HEK293 (cell line): ENCODE measurements at regions not wholly inside any gene's neighbourhood (a gene's known extent, or its start where the extent isn't known, plus 50 kb on each side); places are given as distances from the start of the nearest gene placed in this dataset.

ENCODE experiments used
- CTCF ChIA-PET: fragments of 350-600 bp; formaldehyde crosslinking; extraction: SDS; loops from one replicate; lab custom pipeline; 2021; ENCODE audit warnings: antibody characterized with exemption; lab: Yijun Ruan, JAX
- POLR2A ChIA-PET: fragments of 300-600 bp; formaldehyde crosslinking; extraction: SDS; loops from one replicate; lab custom pipeline; 2020; ENCODE audit warnings: antibody characterized with exemption, inconsistent platforms; lab: Yijun Ruan, JAX
- H3K27ac ChIP-seq: fragments of 200-500 bp; sonication (Bioruptor generic); 2 replicates; pipeline ENCODE4 v1.5.1; 2014; ENCODE audit warnings: low read depth, low read length, control low read depth, inconsistent platforms; ENCODE audit errors: extremely low read depth
- H3K36me3 ChIP-seq, 2 experiments: fragments of 200-500 bp in 1 of 2; sonication (Bioruptor generic) in 1 of 2; 1 replicate in 1 of 2; 2 replicates in 1 of 2; pipeline ENCODE4 v1.5.1; 2014 to 2017; ENCODE audit warnings: inconsistent platforms in 2 of 2, low read length in 2 of 2; ENCODE audit not compliant: control insufficient read depth in 2 of 2, insufficient read depth in 1 of 2
- H3K4me1 ChIP-seq: fragments of 200-500 bp; sonication (Bioruptor generic); 2 replicates; pipeline ENCODE4 v1.5.1; 2014; ENCODE audit warnings: mild to moderate bottlenecking, low read length, inconsistent platforms; ENCODE audit not compliant: control insufficient read depth, insufficient read depth
- H3K4me3 ChIP-seq: 2 replicates; pipeline ENCODE4 v1.5.1; 2011; ENCODE audit warnings: low read depth, mild to moderate bottlenecking, control low read depth, low read length, moderate library complexity
- H3K9me3 ChIP-seq: fragments of 200-500 bp; sonication (Bioruptor generic); 2 replicates; pipeline ENCODE4 v1.5.1; 2014; ENCODE audit warnings: low read depth, low read length, inconsistent platforms; ENCODE audit not compliant: control insufficient read depth, insufficient read depth
- EGR2 ChIP-seq: fragments of 450-650 bp; formaldehyde crosslinking; IDR thresholded peaks from 2 replicates; pipeline ENCODE4 v1.5.1; 2016; ENCODE audit warnings: low read depth, missing biosample characterization, missing genetic modification characterization
- KLF7 ChIP-seq: fragments of 450-650 bp; formaldehyde crosslinking; IDR thresholded peaks from 2 replicates; pipeline ENCODE4 v1.5.1; 2016; ENCODE audit warnings: missing biosample characterization, missing genetic modification characterization, borderline replicate concordance
- OSR2 ChIP-seq: fragments of 450-650 bp; formaldehyde crosslinking; IDR thresholded peaks from 2 replicates; pipeline ENCODE4 v1.5.1; 2016; ENCODE audit warnings: missing biosample characterization, missing genetic modification characterization
- ZFHX2 ChIP-seq: fragments of 450-650 bp; formaldehyde crosslinking; conservative IDR thresholded peaks from 2 replicates; pipeline ENCODE4 v1.5.1; 2016; ENCODE audit warnings: missing biosample characterization, missing genetic modification characterization
- ZFP41 ChIP-seq: fragments of 450-650 bp; formaldehyde crosslinking; IDR thresholded peaks from 2 replicates; pipeline ENCODE4 v1.5.1; 2016; ENCODE audit warnings: missing biosample characterization, missing genetic modification characterization, borderline replicate concordance
- ZNF140 ChIP-seq: fragments of 450-650 bp; formaldehyde crosslinking; IDR thresholded peaks from 2 replicates; pipeline ENCODE4 v1.5.1; 2016; ENCODE audit warnings: missing biosample characterization, missing genetic modification characterization
- ZNF2 ChIP-seq: fragments of 450-650 bp; formaldehyde crosslinking; IDR thresholded peaks from 2 replicates; pipeline ENCODE4 v1.5.1; 2016; ENCODE audit warnings: missing biosample characterization, missing genetic modification characterization
- ZNF24 ChIP-seq: fragments of 450-650 bp; formaldehyde crosslinking; IDR thresholded peaks from 2 replicates; pipeline ENCODE4 v1.5.1; 2016; ENCODE audit warnings: missing biosample characterization, missing genetic modification characterization
- ZNF335 ChIP-seq: fragments of 450-650 bp; formaldehyde crosslinking; conservative IDR thresholded peaks from 2 replicates; pipeline ENCODE4 v1.5.1; 2016; ENCODE audit warnings: missing biosample characterization, missing genetic modification characterization
- ZNF416 ChIP-seq: fragments of 450-650 bp; formaldehyde crosslinking; IDR thresholded peaks from 2 replicates; pipeline ENCODE4 v1.5.1; 2016; ENCODE audit warnings: missing biosample characterization, missing genetic modification characterization
- ZNF544 ChIP-seq: fragments of 450-650 bp; formaldehyde crosslinking; IDR thresholded peaks from 2 replicates; pipeline ENCODE4 v1.5.0; 2017; ENCODE audit warnings: missing biosample characterization, missing genetic modification characterization
- ZNF571 ChIP-seq: fragments of 450-650 bp; formaldehyde crosslinking; IDR thresholded peaks from 2 replicates; pipeline ENCODE4 v1.5.0; 2017; ENCODE audit warnings: missing biosample characterization, missing genetic modification characterization
- ZNF660 ChIP-seq: fragments of 450-650 bp; IDR thresholded peaks from 2 replicates; pipeline ENCODE4 v1.5.1; 2018; ENCODE audit warnings: missing biosample characterization, mild to moderate bottlenecking, missing genetic modification characterization
- ZNF664 ChIP-seq: fragments of 450-650 bp; formaldehyde crosslinking; IDR thresholded peaks from 2 replicates; pipeline ENCODE4 v1.5.1; 2016; ENCODE audit warnings: missing biosample characterization, missing genetic modification characterization
- ZNF768 ChIP-seq: fragments of 450-650 bp; formaldehyde crosslinking; IDR thresholded peaks from 2 replicates; pipeline ENCODE4 v1.5.1; 2018; ENCODE audit warnings: missing biosample characterization, mild to moderate bottlenecking, missing genetic modification characterization
- ZNF776 ChIP-seq: fragments of 450-650 bp; formaldehyde crosslinking; IDR thresholded peaks from 2 replicates; pipeline ENCODE4 v1.5.0; 2017; ENCODE audit warnings: missing biosample characterization, missing genetic modification characterization, borderline replicate concordance
- ZNF843 ChIP-seq: fragments of 450-650 bp; formaldehyde crosslinking; IDR thresholded peaks from 2 replicates; pipeline ENCODE4 v1.5.1; 2016; ENCODE audit warnings: missing biosample characterization, missing genetic modification characterization
- ZSCAN30 ChIP-seq: fragments of 450-650 bp; IDR thresholded peaks from 2 replicates; pipeline ENCODE4 v1.5.1; 2018; ENCODE audit warnings: missing biosample characterization, mild to moderate bottlenecking, missing genetic modification characterization, moderate library complexity
- TF ChIP-seq, protein P1 (sequence below): fragments of 450-650 bp; formaldehyde crosslinking; IDR thresholded peaks from 2 replicates; pipeline ENCODE4 v1.5.1; 2017; ENCODE audit warnings: missing biosample characterization, missing genetic modification characterization
- TF ChIP-seq, protein P2 (sequence below): fragments of 450-650 bp; IDR thresholded peaks from 2 replicates; pipeline ENCODE4 v1.5.1; 2018; ENCODE audit warnings: missing biosample characterization, missing genetic modification characterization
- TF ChIP-seq, protein P3 (sequence below): fragments of 450-650 bp; formaldehyde crosslinking; IDR thresholded peaks from 2 replicates; pipeline ENCODE4 v1.5.1; 2016; ENCODE audit warnings: missing biosample characterization, missing genetic modification characterization, low read depth
- TF ChIP-seq, protein P4 (sequence below): fragments of 450-650 bp; formaldehyde crosslinking; IDR thresholded peaks from 2 replicates; pipeline ENCODE4 v1.5.1; 2017; ENCODE audit warnings: missing biosample characterization, missing genetic modification characterization

DNA sequence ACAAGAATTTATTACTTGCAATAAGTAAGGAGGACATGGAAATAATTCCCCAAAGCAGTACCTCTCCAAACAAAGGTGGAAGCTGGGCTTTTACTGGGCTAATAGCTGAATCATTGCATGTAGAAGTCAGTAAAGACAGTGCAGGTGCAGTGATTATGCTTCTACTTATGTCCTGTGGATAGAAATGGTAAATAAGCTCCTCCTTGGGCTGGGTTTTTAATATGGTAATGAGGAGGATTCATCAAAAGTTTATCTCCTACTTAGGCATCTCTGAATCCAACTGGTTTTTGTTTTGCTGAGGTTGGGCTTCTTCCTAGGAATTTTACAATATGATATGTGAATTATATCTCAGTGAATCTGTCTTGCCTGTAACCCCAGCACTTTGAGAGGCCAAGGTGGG lies 297.4 kb upstream of the MC4R start:
- CTCF ChIA-PET, result interaction anchor here (0.7 to 1.1 kb wide), 2 partner anchors 14 to 1067 kb away, joined by 3 read pairs; no protein-coding TSS in a partner anchor
- Histone ChIP-seq H3K36me3 (no peaks in the 10 kb centered on the region), H3K4me1 (no peaks in the 10 kb centered on the region), H3K27ac (no peak overlapping the region), H3K9me3 (no peaks in the 10 kb centered on the region), H3K4me3 (no peak overlapping the region)
- TF ChIP-seq ZNF843 (tag by site-specific recombination), result no peak
- TF ChIP-seq, protein P1, sequence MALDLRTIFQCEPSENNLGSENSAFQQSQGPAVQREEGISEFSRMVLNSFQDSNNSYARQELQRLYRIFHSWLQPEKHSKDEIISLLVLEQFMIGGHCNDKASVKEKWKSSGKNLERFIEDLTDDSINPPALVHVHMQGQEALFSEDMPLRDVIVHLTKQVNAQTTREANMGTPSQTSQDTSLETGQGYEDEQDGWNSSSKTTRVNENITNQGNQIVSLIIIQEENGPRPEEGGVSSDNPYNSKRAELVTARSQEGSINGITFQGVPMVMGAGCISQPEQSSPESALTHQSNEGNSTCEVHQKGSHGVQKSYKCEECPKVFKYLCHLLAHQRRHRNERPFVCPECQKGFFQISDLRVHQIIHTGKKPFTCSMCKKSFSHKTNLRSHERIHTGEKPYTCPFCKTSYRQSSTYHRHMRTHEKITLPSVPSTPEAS, result no peak
- TF ChIP-seq ZNF660 (tag by site-specific recombination), result no peak
- POLR2A ChIA-PET, result no interaction called here

DNA sequence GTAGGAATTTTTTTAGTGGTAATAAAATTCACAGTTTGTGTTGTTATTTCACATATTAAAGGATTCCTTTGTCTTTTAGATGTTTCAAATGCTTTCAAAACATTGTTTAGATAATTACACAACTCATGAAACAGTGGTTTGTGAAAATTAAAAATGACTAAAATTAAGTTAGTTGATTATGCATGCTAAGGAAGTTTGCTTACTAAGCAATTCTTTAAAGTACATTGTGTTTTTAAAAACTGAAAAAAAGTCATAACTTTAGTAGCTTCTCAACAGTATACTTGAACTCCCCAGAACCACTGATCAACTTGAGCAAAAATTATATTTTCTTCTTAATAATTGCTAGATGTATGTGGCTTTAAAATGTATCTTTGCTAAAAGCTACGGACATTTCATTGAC lies 298.4 kb upstream of the MC4R start:
- H3K4me3 ChIP-seq, result no peak overlapping the region
- no peak overlapping the region for H3K27ac ChIP-seq
- ChIA-PET CTCF (interaction anchor here (0.6 to 1.3 kb wide), 2 partner anchors 15 to 829 kb away, joined by 3 to 5 read pairs; no protein-coding TSS in a partner anchor), POLR2A (no interaction called here)
- TF ChIP-seq ZNF335, result no peak
- TF ChIP-seq ZNF776 (tag by site-specific recombination), result no peak
- TF ChIP-seq, protein P2, sequence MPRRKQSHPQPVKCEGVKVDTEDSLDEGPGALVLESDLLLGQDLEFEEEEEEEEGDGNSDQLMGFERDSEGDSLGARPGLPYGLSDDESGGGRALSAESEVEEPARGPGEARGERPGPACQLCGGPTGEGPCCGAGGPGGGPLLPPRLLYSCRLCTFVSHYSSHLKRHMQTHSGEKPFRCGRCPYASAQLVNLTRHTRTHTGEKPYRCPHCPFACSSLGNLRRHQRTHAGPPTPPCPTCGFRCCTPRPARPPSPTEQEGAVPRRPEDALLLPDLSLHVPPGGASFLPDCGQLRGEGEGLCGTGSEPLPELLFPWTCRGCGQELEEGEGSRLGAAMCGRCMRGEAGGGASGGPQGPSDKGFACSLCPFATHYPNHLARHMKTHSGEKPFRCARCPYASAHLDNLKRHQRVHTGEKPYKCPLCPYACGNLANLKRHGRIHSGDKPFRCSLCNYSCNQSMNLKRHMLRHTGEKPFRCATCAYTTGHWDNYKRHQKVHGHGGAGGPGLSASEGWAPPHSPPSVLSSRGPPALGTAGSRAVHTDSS (tag by site-specific recombination), result no peak
- no peak for TF ChIP-seq ZNF416 (tag by site-specific recombination)
- no peak for TF ChIP-seq ZFHX2 (tag by site-specific recombination)
- TF ChIP-seq ZNF571, result no peak
- no peak for TF ChIP-seq EGR2
- TF ChIP-seq, protein P3, sequence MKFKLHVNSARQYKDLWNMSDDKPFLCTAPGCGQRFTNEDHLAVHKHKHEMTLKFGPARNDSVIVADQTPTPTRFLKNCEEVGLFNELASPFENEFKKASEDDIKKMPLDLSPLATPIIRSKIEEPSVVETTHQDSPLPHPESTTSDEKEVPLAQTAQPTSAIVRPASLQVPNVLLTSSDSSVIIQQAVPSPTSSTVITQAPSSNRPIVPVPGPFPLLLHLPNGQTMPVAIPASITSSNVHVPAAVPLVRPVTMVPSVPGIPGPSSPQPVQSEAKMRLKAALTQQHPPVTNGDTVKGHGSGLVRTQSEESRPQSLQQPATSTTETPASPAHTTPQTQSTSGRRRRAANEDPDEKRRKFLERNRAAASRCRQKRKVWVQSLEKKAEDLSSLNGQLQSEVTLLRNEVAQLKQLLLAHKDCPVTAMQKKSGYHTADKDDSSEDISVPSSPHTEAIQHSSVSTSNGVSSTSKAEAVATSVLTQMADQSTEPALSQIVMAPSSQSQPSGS, result no peak
- TF ChIP-seq ZNF140, result no peak
- no peak for TF ChIP-seq ZNF2 (tag by site-specific recombination)
- no peak for TF ChIP-seq ZNF664
- TF ChIP-seq ZNF24 (tag by site-specific recombination), result no peak
- TF ChIP-seq, protein P4, sequence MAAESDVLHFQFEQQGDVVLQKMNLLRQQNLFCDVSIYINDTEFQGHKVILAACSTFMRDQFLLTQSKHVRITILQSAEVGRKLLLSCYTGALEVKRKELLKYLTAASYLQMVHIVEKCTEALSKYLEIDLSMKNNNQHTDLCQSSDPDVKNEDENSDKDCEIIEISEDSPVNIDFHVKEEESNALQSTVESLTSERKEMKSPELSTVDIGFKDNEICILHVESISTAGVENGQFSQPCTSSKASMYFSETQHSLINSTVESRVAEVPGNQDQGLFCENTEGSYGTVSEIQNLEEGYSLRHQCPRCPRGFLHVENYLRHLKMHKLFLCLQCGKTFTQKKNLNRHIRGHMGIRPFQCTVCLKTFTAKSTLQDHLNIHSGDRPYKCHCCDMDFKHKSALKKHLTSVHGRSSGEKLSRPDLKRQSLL (tag by site-specific recombination), result no peak
- no peak for TF ChIP-seq OSR2 (tag by site-specific recombination)
- TF ChIP-seq ZSCAN30 (tag by site-specific recombination), result no peak
- no peaks in the 10 kb centered on the region for H3K4me1 ChIP-seq
- no peaks in the 10 kb centered on the region for H3K9me3 ChIP-seq
- no peaks in the 10 kb centered on the region for H3K36me3 ChIP-seq

DNA sequence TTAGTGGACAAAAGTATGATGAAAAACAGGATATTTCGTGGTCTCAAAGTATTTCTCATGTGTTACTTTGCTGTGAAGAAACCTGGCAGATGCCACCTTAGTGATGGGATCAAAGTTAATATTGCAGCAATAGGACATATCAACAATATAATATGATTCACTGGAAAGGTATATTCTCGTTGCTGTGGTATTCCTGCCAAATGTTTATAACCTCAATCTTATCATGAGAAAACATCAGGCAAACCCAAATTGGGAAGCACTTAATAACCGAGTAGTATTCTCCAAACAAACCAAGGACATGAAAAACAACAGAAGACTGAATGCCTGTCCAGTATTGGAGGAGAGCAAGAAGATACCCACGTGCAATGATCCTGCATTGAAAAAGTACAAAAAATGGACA lies 302.6 kb upstream of the MC4R start:
- Histone ChIP-seq H3K9me3 (no peaks in the 10 kb centered on the region), H3K36me3 (no peaks in the 10 kb centered on the region), H3K4me1 (no peaks in the 10 kb centered on the region), H3K4me3 (no peak overlapping the region)
- TF ChIP-seq, protein P4 (tag by site-specific recombination), result no peak
- no peak for TF ChIP-seq ZNF768
- TF ChIP-seq ZNF544 (tag by site-specific recombination), result no peak
- no peak for TF ChIP-seq KLF7 (tag by site-specific recombination)
- TF ChIP-seq ZFP41 (tag by site-specific recombination), result no peak
- TF ChIP-seq, all 188 proteins: peak for 0
- no peak overlapping the region for H3K27ac ChIP-seq
- ChIA-PET CTCF (no interaction called here), POLR2A (no interaction called here)
